Natural killer cell (primary cell): ENCODE measurements at regions not wholly inside any gene's neighbourhood (a gene's known extent, or its start where the extent isn't known, plus 50 kb on each side); places are given as distances from the start of the nearest gene placed in this dataset.

ENCODE experiments used
- ATAC-seq, 3 donors: fragments of 150-1000 bp in 2 of 3; fragments of 200-7000 bp in 1 of 3; cut with Tn5 transposase; 1 replicate in 1 of 3; 2 replicates in 2 of 3; pipeline ENCODE4 v1.10.0; 2021; ENCODE audit warnings: mild to moderate bottlenecking in 2 of 3, moderate library complexity in 2 of 3
- DNase-seq, 2 donors: peaks; one replicate each; pipeline versions ENCODE4 v3.0.0 to v3.0.0-alpha.2; 2013 to 2021; ENCODE audit warnings: mixed read lengths in 1 of 2
- H3K27ac ChIP-seq: one replicate; pipeline ENCODE4 v1.5.1; 2013; ENCODE audit warnings: mild to moderate bottlenecking, low read length
- H3K27me3 ChIP-seq: one replicate; pipeline ENCODE4 v1.6.1; 2013; ENCODE audit warnings: low read length; ENCODE audit not compliant: control insufficient read depth, insufficient read depth
- H3K36me3 ChIP-seq: one replicate; pipeline ENCODE4 v1.6.1; 2013; ENCODE audit warnings: low read length; ENCODE audit not compliant: control insufficient read depth, insufficient read depth
- H3K4me1 ChIP-seq: one replicate; pipeline ENCODE4 v1.6.1; 2013; ENCODE audit warnings: low read length; ENCODE audit not compliant: control insufficient read depth, insufficient read depth
- H3K4me3 ChIP-seq: one replicate; pipeline ENCODE4 v1.5.1; 2013; ENCODE audit warnings: low read length
- H3K9me3 ChIP-seq: one replicate; pipeline ENCODE4 v1.6.1; 2013; ENCODE audit warnings: low read length; ENCODE audit not compliant: control insufficient read depth, insufficient read depth
- H3K27ac Mint-ChIP-seq, 2 donors: one replicate each; pipeline ENCODE4 v1.8.0; 2022; ENCODE audit warnings: mild to moderate bottlenecking in 2 of 2, mixed read lengths in 2 of 2, moderate library complexity in 1 of 2
- H3K27me3 Mint-ChIP-seq, 2 donors: one replicate each; pipeline ENCODE4 v1.8.0; 2022; ENCODE audit warnings: low read depth in 2 of 2, mixed read lengths in 2 of 2
- H3K36me3 Mint-ChIP-seq: one replicate; pipeline ENCODE4 v1.8.0; 2022; ENCODE audit warnings: mixed read lengths
- H3K4me1 Mint-ChIP-seq, 2 donors: one replicate each; pipeline ENCODE4 v1.8.0; 2022; ENCODE audit warnings: mixed read lengths in 2 of 2
- H3K4me3 Mint-ChIP-seq: one replicate; pipeline ENCODE4 v1.8.0; 2022; ENCODE audit warnings: mild to moderate bottlenecking, moderate library complexity, mixed read lengths
- H3K9me3 Mint-ChIP-seq, 2 donors: one replicate each; pipeline ENCODE4 v1.8.0; 2022; ENCODE audit warnings: mixed read lengths in 2 of 2
- CTCF ChIP-seq: fragments of 200-600 bp; IDR thresholded peaks from one replicate; pipeline ENCODE4 v1.8.0; 2022; ENCODE audit warnings: antibody characterized with exemption
- WGBS: methylation state at CpG from one replicate; pipeline ENCODE4 v1.1.7; 2013; ENCODE audit warnings: missing lambda C conversion rate; ENCODE audit not compliant: insufficient coverage; 5-methylcytosine and 5-hydroxymethylcytosine counted together
- intact Hi-C: fragments of 100-400 bp; cut with micrococcal nuclease; formaldehyde crosslinking; loops from one replicate; pipeline ENCODE4 v1.14.2; 2022

GRCh38 chr6:137320271-137320670, 101.1 kb upstream of the IFNGR1 start:
- WGBS, result 91% methylated on average over 9 of the region's 9 CpGs
- intact Hi-C loops, result no loop called here

GRCh38 chr6:137316626-137317025, 97.4 kb upstream of the IFNGR1 start:
- H3K9me3 Mint-ChIP-seq, result no peaks in the 10 kb centered on the region
- no peaks in the 10 kb centered on the region for H3K9me3 ChIP-seq
- H3K36me3 ChIP-seq, result no peaks in the 10 kb centered on the region
- H3K36me3 Mint-ChIP-seq, result no peaks in the 10 kb centered on the region
- TF ChIP-seq CTCF, result no peak
- H3K4me1 ChIP-seq, result peaks cover 6% of the 10 kb centered on the region
- peaks cover 0 to 7% of the 10 kb centered on the region in 2 donors for H3K27me3 Mint-ChIP-seq
- no peaks in the 10 kb centered on the region for H3K4me1 Mint-ChIP-seq
- no peaks in the 10 kb centered on the region for H3K27me3 ChIP-seq
- no peak overlapping the region for H3K27ac Mint-ChIP-seq
- no peak overlapping the region for H3K4me3 ChIP-seq
- intact Hi-C loops, result loop anchor here (5.0 kb wide), 1 partner anchor 44 kb away; no protein-coding TSS in a partner anchor
- DNase-seq, result no peak
- H3K27ac ChIP-seq, result no peak overlapping the region
- no peak for ATAC-seq
- H3K4me3 Mint-ChIP-seq, result no peak overlapping the region

More at GRCh38 chr6:137320271-137320670, 101.1 kb upstream of the IFNGR1 start:
- Histone ChIP-seq H3K27ac (no peak overlapping the region), H3K4me3 (no peak overlapping the region), H3K4me1 (no peaks in the 10 kb centered on the region), H3K9me3 (no peaks in the 10 kb centered on the region), H3K27me3 (no peaks in the 10 kb centered on the region), H3K36me3 (no peaks in the 10 kb centered on the region)
- Mint-ChIP-seq H3K9me3 (no peaks in the 10 kb centered on the region), H3K4me3 (no peak overlapping the region), H3K27me3 (peaks cover 0 to 3% of the 10 kb centered on the region in 2 donors), H3K36me3 (no peaks in the 10 kb centered on the region), H3K27ac (no peak overlapping the region), H3K4me1 (no peaks in the 10 kb centered on the region)
- no peak for TF ChIP-seq CTCF
- DNase-seq, result no peak
- ATAC-seq, result no peak

- ATAC-seq, result no peak
- intact Hi-C loops, result loop anchor here (5.0 kb wide), 1 partner anchor 43 kb away; no protein-coding TSS in a partner anchor
Measured at GRCh38 chr6:137315081-137315480, 95.9 kb upstream of the IFNGR1 start.

More at GRCh38 chr6:137315081-137315480, 95.9 kb upstream of the IFNGR1 start:
- Mint-ChIP-seq H3K9me3 (no peaks in the 10 kb centered on the region), H3K4me1 (no peaks in the 10 kb centered on the region), H3K27me3 (peaks cover 0 to 4% of the 10 kb centered on the region in 2 donors), H3K36me3 (no peaks in the 10 kb centered on the region), H3K4me3 (no peak overlapping the region), H3K27ac (no peak overlapping the region)
- H3K4me1 ChIP-seq, result peaks cover 6% of the 10 kb centered on the region
- no peaks in the 10 kb centered on the region for H3K27me3 ChIP-seq
- TF ChIP-seq CTCF, result no peak
- H3K4me3 ChIP-seq, result no peak overlapping the region
- H3K9me3 ChIP-seq, result no peaks in the 10 kb centered on the region
- DNase-seq, result no peak
- no peak overlapping the region for H3K27ac ChIP-seq
- H3K36me3 ChIP-seq, result no peaks in the 10 kb centered on the region
- 64% methylated on average over 5 of the region's 5 CpGs for WGBS
